RPMI8226 (cell line): ENCODE measurements at regions not wholly inside any gene's neighbourhood (a gene's known extent, or its start where the extent isn't known, plus 50 kb on each side); places are given as distances from the start of the nearest gene placed in this dataset.
"Not testable (repeated sequence)": the region's sequence is repeated elsewhere in the genome, so short reads cannot be mapped to it uniquely, and the experiment has no call there.

Experiments
- DNase-seq: peaks from one replicate; pipeline ENCODE4 v3.0.0-alpha.2; 2015

DNA sequence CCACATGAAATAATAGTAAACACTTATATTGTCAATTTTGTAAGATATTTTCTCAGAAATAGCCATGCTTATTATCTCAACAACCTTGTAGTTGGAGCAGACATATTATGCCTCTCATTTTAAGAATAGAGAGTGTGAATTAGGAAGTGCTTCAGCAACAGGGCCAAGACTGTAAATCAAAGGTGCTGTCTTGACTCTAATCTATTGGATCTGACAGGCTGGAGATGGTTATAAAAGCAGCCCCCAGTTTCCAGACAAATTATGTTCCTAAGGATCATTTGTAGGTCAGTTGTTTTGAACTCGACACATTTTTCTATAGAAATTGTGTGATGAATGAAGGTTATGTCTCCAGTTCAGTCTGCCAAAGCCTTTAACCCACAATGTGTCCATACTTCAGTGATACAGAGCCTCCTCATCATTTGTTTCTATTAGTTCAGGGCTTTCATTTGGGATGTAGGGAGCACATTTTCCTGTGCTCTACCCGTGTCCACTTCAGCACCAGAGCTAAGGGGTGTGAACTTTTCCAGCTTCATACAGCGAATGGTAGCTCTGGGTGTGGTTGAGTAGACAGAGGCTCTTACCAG is 284.8 kb upstream of the FBXO33 start:
- DNase-seq = no peak

GRCh38 chr14:39712293-39712999 is 280.2 kb upstream of the FBXO33 start:
- no peak for DNase-seq

DNA sequence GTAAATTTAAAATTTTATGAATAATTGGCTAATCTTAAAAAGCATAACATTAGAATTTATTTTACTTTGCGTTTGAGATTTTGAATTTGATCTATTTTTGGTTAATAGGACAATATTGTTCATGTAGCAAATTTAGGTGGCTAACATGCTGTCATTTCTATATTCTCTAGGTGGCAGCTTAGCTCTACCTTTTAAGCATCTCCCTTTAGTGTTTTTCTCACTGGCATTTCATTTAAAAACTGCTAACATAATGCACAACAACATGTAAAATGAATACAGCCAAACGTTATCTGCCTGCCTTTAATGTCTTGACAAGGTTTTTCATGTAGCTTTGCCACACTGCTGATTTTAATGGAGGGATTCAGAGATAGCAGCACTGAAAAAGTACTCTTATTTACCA is 272.4 kb upstream of the FBXO33 start:
- no peak for DNase-seq

GRCh38 chr14:39694341-39694740 is 262.1 kb upstream of the FBXO33 start:
- no peak for DNase-seq

GRCh38 chr14:39683691-39684260 is 251.5 kb upstream of the FBXO33 start:
- DNase-seq = no peak

- DNase-seq = no peak
Observed at GRCh38 chr14:39682582-39682981, 250.3 kb upstream of the FBXO33 start.

DNA sequence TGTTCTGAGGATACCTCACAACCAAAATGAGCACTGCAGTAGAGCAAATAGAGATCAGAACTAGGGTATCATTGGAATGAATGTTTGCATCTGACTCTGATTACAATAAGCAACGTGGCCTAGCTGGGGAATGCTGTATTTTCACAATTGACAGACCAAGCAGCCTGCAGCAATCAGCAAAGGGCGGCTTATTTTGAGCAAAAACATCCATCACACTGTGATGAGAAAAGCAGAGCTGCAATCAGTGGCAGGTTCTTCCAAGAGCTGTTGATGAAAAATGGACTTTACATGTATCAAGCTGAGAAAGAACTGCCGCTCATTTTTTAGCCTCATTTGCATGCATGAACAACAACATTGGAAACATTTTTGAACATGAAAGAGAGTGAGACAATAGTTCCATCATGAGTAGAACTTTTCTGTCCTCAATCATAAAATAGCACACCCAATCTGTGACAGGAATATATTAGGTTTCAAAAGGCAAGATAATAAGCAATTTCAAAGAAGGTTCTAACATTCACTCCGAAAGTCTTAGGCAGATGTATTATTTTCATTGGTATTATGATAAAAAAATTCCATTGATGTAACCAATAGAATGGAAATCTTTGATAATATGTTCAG is 249.7 kb upstream of the FBXO33 start:
- DNase-seq = no peak

DNA sequence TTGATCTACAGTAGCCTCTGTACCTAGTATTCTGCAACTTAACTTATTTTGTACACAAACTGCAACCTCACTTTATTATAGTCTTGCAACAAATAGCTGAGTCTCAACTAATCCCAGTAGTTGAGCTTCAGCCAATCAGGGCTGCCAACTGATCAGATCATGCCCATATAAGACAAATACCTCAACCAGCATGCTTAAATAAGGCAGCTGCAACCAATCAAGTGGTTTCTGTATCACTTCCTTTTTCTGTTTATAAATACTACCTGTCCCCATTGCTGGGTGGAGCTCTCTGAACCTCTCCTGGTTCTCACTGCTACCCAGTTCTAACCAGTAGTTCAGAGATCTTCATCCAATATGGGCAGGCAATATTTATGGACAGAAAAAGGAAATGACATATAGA is 248.5 kb upstream of the FBXO33 start:
- peak; percentile 3 for DNase-seq

DNA sequence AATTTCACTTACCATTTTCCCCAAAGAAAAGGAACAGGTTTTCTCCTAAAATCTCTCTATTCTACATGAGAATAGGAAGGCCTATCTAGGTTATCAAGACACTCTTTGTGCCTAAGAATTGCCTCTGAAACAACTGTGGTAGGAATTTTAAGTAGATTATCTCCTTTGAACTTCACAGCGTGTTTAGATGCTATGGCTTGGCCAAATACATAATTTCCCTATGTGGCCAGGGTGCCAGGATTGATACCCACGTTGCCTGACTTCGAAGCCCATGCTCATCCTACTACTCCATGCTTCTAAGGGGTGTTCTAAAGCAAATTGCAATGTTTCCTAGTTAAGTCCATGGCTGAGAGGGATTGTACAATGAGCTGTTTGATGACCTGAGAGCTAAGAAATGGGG is 241.5 kb upstream of the FBXO33 start:
- DNase-seq = no peak

DNA sequence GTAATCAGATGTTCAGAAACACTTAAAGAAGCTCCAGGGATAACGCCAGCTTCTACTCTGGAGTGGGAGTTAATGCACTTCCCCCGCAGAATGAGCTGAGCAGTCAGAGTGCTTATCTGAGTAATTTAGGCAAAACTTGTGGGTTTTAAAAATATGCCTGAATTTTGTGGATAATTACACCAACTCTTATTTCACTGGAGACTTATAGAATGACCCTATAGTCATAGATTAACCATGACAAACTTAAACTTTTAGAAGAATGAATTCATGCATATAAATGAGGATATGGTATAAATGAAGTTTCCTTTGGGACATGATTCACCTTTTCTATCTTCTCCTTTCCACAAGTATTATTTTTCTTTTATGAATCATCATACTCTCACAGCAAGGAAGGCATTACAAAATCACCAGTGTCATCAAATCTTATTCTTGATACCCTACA is 241.1 kb upstream of the FBXO33 start:
- no peak for DNase-seq

DNA sequence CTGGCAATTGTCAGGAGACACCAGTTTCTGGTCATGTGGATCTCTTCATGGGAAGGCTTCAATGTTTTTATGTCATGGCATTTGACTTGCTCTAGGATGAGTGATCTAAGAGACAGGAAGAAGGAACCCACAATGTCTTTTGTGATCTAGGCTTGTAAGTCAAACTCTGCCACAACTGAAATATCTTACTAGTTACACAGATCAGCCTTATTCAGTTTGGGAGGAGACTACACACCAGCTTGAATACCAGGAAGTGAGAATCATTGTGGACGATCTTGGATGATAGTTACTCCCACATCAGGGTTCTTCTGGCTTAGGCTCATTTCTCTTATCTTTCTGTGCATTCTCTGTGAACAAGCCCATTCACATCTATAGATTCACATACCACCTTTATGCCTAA is 236.2 kb upstream of the FBXO33 start:
- DNase-seq = no peak

DNA sequence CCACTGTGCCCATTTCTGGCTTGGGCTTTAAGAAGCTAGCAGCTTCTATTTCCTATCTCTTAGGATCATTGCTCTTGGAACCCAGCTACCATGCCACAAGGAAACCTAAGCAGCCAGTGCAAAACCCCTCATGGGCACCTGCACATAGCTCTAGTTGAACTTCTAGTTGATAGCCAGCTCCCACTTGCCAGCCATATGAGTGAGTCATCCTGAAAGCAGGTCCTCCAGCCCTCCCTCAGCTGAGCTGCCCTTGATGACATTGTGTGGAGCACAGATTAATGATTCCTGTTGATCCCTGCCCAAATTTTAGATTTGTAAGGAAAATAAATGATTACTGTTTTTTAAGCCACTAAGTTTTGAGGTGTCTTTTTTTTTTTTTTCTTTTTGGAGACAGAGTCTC is 234.2 kb upstream of the FBXO33 start:
- DNase-seq = no peak

- DNase-seq = no peak
Observed at GRCh38 chr14:39665075-39665475, 232.8 kb upstream of the FBXO33 start.

- no peak for DNase-seq
Observed at GRCh38 chr14:39664646-39665045, 232.4 kb upstream of the FBXO33 start.

DNA sequence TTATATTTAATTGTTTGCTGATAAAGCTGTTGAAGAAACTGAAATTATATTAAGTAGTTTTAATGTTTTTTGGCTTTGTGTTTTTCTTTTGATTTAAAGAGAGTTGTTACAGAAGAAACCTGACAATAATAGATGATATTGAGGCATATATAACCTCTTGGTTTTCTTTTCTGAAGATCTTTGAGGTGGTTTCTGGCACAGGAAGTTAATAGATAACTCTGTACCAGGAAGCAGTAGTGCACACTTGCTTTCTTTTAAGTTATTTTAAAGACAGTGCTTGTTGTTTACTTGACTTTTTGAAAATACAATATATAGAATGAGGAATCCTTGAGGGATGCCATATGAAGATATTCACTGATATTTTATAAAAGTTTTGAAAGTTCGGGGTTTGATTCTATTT is 209.0 kb upstream of the FBXO33 start:
- no peak for DNase-seq

- DNase-seq = not testable (repeated sequence)
Observed at GRCh38 chr14:39639009-39639408, 206.8 kb upstream of the FBXO33 start.

DNA sequence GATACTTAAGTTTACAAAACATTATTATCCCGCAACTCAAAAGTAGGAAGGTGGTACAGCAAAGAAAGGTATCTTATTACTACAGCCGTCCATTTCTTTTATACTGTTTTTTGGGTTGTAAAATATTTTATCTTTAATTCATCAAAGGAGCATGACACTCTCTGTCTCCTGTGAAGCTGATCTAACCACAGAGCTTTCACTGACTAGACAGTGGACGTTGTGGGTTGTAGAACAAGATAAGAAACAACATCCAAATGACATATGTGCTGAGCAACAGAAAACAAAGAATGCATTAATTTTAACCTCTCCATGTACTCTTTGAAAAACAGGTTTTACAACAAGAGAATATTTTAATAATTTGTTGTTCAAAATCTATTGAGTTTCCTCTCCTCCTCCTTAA is 195.9 kb upstream of the FBXO33 start:
- DNase-seq = no peak

GRCh38 chr14:39626589-39627576 is 194.7 kb upstream of the FBXO33 start:
- DNase-seq = no peak

GRCh38 chr14:39621678-39622077 is 189.4 kb upstream of the FBXO33 start:
- no peak for DNase-seq

DNA sequence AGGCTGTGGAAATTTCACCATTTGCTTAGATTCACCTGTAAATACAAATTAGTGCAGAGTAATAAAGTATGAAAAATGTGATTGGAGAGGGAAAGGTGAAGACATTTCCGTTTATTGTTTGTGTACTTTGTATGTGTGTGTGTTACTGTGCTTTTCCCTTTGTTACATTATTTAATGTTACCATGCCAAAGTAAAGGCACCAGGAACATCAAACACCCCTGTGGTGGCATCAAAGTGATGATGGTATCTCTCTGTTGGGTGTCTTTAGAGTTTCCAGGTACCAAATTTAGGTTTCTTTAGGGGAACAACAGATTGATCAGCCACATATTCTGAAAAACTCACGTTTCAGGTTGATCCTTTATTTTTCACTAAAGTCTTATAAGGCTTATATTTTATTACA is 189.0 kb upstream of the FBXO33 start:
- no peak for DNase-seq

DNA sequence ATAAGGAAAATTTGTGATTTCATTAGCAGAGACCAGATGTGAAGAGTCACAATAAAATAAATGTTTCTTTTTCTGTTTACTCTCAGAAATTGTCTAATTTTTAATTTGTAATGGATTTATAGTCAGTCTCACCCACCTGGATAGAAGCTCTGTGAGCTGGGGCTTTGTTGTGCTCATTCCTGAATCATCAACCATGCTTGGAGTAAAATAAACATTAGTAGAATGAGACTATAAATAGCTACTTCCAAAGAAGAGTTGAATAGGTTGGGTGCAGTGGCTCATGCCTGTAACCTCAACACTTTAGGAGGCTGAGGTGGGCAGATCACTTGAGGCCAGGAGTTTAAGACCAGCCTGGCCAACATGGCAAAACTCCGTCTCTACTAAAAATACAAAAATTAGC is 185.3 kb upstream of the FBXO33 start:
- DNase-seq = no peak

DNA sequence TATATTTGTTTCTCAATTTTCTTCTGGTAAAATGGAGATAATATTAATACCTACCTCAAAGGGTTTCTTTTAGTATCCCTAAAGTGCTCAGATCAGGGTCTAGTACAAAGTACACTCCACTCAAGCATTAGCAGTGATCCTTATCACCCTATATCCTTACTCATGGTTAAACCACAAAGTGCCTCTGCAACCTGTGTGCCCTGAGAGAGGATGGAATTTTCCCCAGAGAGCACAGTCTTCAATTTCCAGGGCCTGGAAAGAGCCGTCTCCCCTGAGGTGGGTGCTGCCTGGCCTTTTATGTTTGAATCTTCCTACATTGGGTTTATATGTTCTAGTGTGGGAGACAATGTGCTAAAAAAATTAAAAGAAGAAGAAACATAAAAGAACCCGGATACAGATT is 183.1 kb upstream of the FBXO33 start:
- no peak for DNase-seq
